Fibroblast of lung (primary cell): ENCODE measurements at regions not wholly inside any gene's neighbourhood (a gene's known extent, or its start where the extent isn't known, plus 50 kb on each side); places are given as distances from the start of the nearest gene placed in this dataset.
"Not testable (repeated sequence)": the region's sequence is repeated elsewhere in the genome, so short reads cannot be mapped to it uniquely, and the experiment has no call there.

ENCODE experiments used
- DNase-seq, 2 donors: peaks; one replicate each; pipeline versions ENCODE4 v3.0.0 to v3.0.0-alpha.2; 2010; ENCODE audit warnings: low read depth in 2 of 2
- H2AFZ ChIP-seq: 2 replicates; pipeline ENCODE4 v1.5.1; 2012; ENCODE audit warnings: low read length, control low read depth, inconsistent platforms
- H3K27ac ChIP-seq: 2 replicates; pipeline ENCODE4 v1.5.1; 2011; ENCODE audit warnings: low read length, control low read depth; ENCODE audit not compliant: insufficient read depth
- H3K27me3 ChIP-seq: 2 replicates; pipeline ENCODE4 v1.5.1; 2011; ENCODE audit warnings: mild to moderate bottlenecking, low read length; ENCODE audit not compliant: control insufficient read depth, insufficient read depth
- H3K36me3 ChIP-seq: 2 replicates; pipeline ENCODE4 v1.5.1; 2011; ENCODE audit warnings: low read length; ENCODE audit not compliant: control insufficient read depth, insufficient read depth
- H3K4me1 ChIP-seq: 2 replicates; pipeline ENCODE4 v1.5.1; 2011; ENCODE audit warnings: low read length; ENCODE audit not compliant: control insufficient read depth, insufficient read depth; ENCODE audit errors: extremely low read depth
- H3K4me2 ChIP-seq: 2 replicates; pipeline ENCODE4 v1.5.1; 2011; ENCODE audit warnings: low read length, control low read depth; ENCODE audit not compliant: insufficient read depth; ENCODE audit errors: extremely low read depth
- H3K4me3 ChIP-seq, 4 experiments: fragments of 200-600 bp in 1 of 4; sonication (generic) in 1 of 4; replicated peaks in 1 of 4; 2 replicates each; pipeline ENCODE4 v1.5.1; 2011 to 2016; ENCODE audit warnings: low read length in 4 of 4, low read depth in 3 of 4, mild to moderate bottlenecking in 3 of 4, control low read depth in 2 of 4, inconsistent platforms in 1 of 4, mixed read lengths in 1 of 4; ENCODE audit not compliant: insufficient read depth in 1 of 4; ENCODE audit errors: control extremely low read depth in 1 of 4
- H3K79me2 ChIP-seq: 2 replicates; pipeline ENCODE4 v1.5.1; 2012; ENCODE audit warnings: mild to moderate bottlenecking, low read length, inconsistent platforms; ENCODE audit not compliant: control insufficient read depth, insufficient read depth
- H3K9ac ChIP-seq: 2 replicates; pipeline ENCODE4 v1.5.1; 2011; ENCODE audit warnings: mild to moderate bottlenecking, low read length, control low read depth; ENCODE audit not compliant: insufficient read depth
- H3K9me3 ChIP-seq: 2 replicates; pipeline ENCODE4 v1.5.1; 2012; ENCODE audit warnings: low read depth, low read length; ENCODE audit not compliant: control insufficient read depth, insufficient read depth
- H4K20me1 ChIP-seq: 2 replicates; pipeline ENCODE4 v1.5.1; 2011; ENCODE audit warnings: low read length; ENCODE audit not compliant: control insufficient read depth, insufficient read depth; ENCODE audit errors: extremely low read depth
- EZH2 ChIP-seq: IDR thresholded peaks from 2 replicates; pipeline ENCODE4 v1.5.1; 2012; ENCODE audit warnings: low read length, control low read depth, mild to moderate bottlenecking; ENCODE audit errors: missing control alignments
- TF ChIP-seq, protein P1 (sequence below), 2 donors: IDR thresholded peaks in 1 of 2; conservative IDR thresholded peaks in 1 of 2; 1 replicate in 1 of 2; 2 replicates in 1 of 2; pipeline ENCODE4 v1.5.1; 2011 to 2012; ENCODE audit warnings: low read length in 2 of 2, control low read depth in 1 of 2, inconsistent platforms in 1 of 2, low read depth in 1 of 2, mild to moderate bottlenecking in 1 of 2

GRCh38 chr6:81966968-81967367 is 214.5 kb upstream of the TENT5A start:
- H3K4me2 ChIP-seq, result no peak overlapping the region
- H3K9ac ChIP-seq, result no peak overlapping the region
- H3K4me3 ChIP-seq, result no peak overlapping the region
- no peaks in the 10 kb centered on the region for H3K4me1 ChIP-seq
- no peaks in the 10 kb centered on the region for H4K20me1 ChIP-seq
- H3K27ac ChIP-seq, result no peak overlapping the region
- H2AFZ ChIP-seq, result no peak overlapping the region
- no peaks in the 10 kb centered on the region for H3K9me3 ChIP-seq
- no peak for TF ChIP-seq EZH2
- TF ChIP-seq, protein P1, sequence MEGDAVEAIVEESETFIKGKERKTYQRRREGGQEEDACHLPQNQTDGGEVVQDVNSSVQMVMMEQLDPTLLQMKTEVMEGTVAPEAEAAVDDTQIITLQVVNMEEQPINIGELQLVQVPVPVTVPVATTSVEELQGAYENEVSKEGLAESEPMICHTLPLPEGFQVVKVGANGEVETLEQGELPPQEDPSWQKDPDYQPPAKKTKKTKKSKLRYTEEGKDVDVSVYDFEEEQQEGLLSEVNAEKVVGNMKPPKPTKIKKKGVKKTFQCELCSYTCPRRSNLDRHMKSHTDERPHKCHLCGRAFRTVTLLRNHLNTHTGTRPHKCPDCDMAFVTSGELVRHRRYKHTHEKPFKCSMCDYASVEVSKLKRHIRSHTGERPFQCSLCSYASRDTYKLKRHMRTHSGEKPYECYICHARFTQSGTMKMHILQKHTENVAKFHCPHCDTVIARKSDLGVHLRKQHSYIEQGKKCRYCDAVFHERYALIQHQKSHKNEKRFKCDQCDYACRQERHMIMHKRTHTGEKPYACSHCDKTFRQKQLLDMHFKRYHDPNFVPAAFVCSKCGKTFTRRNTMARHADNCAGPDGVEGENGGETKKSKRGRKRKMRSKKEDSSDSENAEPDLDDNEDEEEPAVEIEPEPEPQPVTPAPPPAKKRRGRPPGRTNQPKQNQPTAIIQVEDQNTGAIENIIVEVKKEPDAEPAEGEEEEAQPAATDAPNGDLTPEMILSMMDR (conservative IDR thresholded peaks at IDR 0.05 in 1 of 2, IDR thresholded peaks at IDR 0.05 in 1 of 2; ENCODE audit: low read depth in 1 of 2, low read length in 2 of 2), result no peak
- no peaks in the 10 kb centered on the region for H3K27me3 ChIP-seq
- no peaks in the 10 kb centered on the region for H3K79me2 ChIP-seq
- no peaks in the 10 kb centered on the region for H3K36me3 ChIP-seq
- DNase-seq, result no peak

DNA sequence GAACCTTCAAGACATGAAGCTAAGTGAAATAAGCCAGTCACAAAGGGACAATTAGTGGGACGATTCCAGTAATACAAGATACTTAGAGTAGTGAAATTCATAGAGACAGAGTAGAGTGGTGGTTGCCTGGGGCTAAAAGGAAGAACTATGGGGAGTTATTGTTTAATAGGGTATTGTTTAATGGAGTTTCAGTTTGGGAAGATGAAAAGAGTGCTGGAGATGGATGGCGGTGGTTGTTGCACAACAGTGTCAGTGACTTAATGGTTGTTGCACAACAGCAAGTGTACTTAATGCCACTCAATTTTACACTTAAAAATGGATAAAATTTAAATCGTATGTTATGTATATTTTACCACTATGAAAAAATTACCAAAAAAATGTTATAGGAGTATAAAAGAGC is 209.7 kb upstream of the TENT5A start:
- no peak overlapping the region for H3K4me3 ChIP-seq
- TF ChIP-seq EZH2, result no peak

GRCh38 chr6:81950877-81951276 is 198.4 kb upstream of the TENT5A start:
- H3K9ac ChIP-seq, result no peak overlapping the region
- no peaks in the 10 kb centered on the region for H4K20me1 ChIP-seq
- no peaks in the 10 kb centered on the region for H3K9me3 ChIP-seq
- no peaks in the 10 kb centered on the region for H3K79me2 ChIP-seq
- no peaks in the 10 kb centered on the region for H3K27me3 ChIP-seq
- no peak overlapping the region for H3K27ac ChIP-seq
- H3K4me3 ChIP-seq, result no peak overlapping the region
- peak overlapping the region; percentile 39 for H3K4me2 ChIP-seq
- H3K4me1 ChIP-seq, result peaks cover 2% of the 10 kb centered on the region
- TF ChIP-seq, protein P1 (conservative IDR thresholded peaks at IDR 0.05 in 1 of 2, IDR thresholded peaks at IDR 0.05 in 1 of 2; ENCODE audit: low read depth in 1 of 2, low read length in 2 of 2), result no peak
- no peak for TF ChIP-seq EZH2
- DNase-seq, result peak; percentile 28 to 86
- H3K36me3 ChIP-seq, result no peaks in the 10 kb centered on the region
- H2AFZ ChIP-seq, result no peak overlapping the region

More for the DNA sequence above, 209.7 kb upstream of the TENT5A start:
- H3K36me3 ChIP-seq, result no peaks in the 10 kb centered on the region
- H3K4me2 ChIP-seq, result no peak overlapping the region
- H4K20me1 ChIP-seq, result no peaks in the 10 kb centered on the region
- no peak overlapping the region for H3K9ac ChIP-seq
- H3K9me3 ChIP-seq, result no peaks in the 10 kb centered on the region
- H2AFZ ChIP-seq, result no peak overlapping the region
- H3K27ac ChIP-seq, result no peak overlapping the region
- no peaks in the 10 kb centered on the region for H3K4me1 ChIP-seq
- H3K27me3 ChIP-seq, result no peaks in the 10 kb centered on the region
- no peaks in the 10 kb centered on the region for H3K79me2 ChIP-seq
- DNase-seq, result peak in 1 of 2 donors; percentile 72

DNA sequence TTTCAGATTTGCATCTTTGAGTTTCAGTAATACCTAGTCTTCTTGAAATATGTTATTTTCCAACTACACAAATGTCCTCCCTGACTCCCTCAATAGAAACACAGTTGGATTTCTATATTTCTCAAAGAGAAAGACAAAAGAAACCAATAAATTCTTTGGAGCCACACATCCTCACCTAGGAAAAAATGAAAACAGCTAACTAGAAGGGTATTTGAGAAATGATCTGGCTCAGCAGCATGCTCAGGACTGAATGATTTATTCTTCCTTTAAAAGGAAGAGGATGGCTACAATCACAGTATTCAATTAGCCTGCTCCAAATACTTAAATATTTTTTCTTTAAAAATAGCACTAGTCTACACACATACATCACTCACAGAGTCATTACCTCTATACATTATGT is 196.4 kb upstream of the TENT5A start:
- no peak for DNase-seq
- Histone ChIP-seq H3K27ac (no peak overlapping the region), H3K36me3 (no peaks in the 10 kb centered on the region), H3K4me1 (peaks cover 2% of the 10 kb centered on the region), H4K20me1 (no peaks in the 10 kb centered on the region), H3K27me3 (no peaks in the 10 kb centered on the region), H3K9me3 (no peaks in the 10 kb centered on the region), H3K79me2 (no peaks in the 10 kb centered on the region), H3K4me2 (no peak overlapping the region), H3K4me3 (no peak overlapping the region), H3K9ac (no peak overlapping the region), H2AFZ (no peak overlapping the region)
- TF ChIP-seq, protein P1 (conservative IDR thresholded peaks at IDR 0.05 in 1 of 2, IDR thresholded peaks at IDR 0.05 in 1 of 2; ENCODE audit: low read depth in 1 of 2, low read length in 2 of 2), result no peak
- TF ChIP-seq EZH2, result no peak

DNA sequence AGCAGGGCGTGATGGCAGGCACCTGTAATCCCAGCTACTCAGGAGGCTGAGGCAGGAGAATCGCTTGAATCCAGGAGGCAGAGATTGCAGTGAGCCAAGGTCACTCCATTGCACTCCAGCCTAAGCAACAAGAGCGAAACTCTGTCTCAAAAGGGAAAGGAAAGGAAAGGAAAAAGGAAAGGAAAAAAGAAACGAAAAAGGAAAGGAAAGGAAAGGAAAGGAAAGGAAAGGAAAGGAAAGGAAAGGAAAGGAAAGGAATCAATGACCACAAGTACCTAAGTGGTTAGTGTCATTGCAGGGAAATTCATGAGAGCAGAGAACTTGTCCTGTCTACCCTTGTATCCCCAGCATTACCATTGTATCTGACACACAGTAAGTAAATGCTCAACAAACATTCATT is 195.7 kb upstream of the TENT5A start:
- not testable (repeated sequence) for H3K9me3 ChIP-seq, DNase-seq, H2AFZ ChIP-seq, H4K20me1 ChIP-seq, H3K27me3 ChIP-seq, H3K79me2 ChIP-seq, H3K9ac ChIP-seq, H3K4me2 ChIP-seq, H3K4me1 ChIP-seq, H3K36me3 ChIP-seq, H3K4me3 ChIP-seq, H3K27ac ChIP-seq
